Psoas muscle (tissue), 7 donors: ENCODE measurements at regions not wholly inside any gene's neighbourhood (a gene's known extent, or its start where the extent isn't known, plus 50 kb on each side); places are given as distances from the start of the nearest gene placed in this dataset.

Source experiments
- ATAC-seq, 4 donors: fragments of 200-7000 bp; cut with Tn5 transposase; one replicate each; pipeline ENCODE4 v1.9.1; 2020; ENCODE audit warnings: moderate library complexity in 3 of 4, mild to moderate bottlenecking in 2 of 4
- DNase-seq, 2 donors: peaks; one replicate each; pipeline ENCODE4 v3.0.0-alpha.2; 2020
- H3K27ac ChIP-seq: fragments of 200-600 bp; one replicate; pipeline ENCODE4 v1.8.0; 2022
- H3K27me3 ChIP-seq, 3 donors: fragments of 200-600 bp in 1 of 3; one replicate each; pipeline versions ENCODE4 v1.6.1 to v1.8.0; 2013 to 2022; ENCODE audit warnings: low read length in 2 of 3, mild to moderate bottlenecking in 2 of 3, moderate library complexity in 1 of 3; ENCODE audit not compliant: insufficient read depth in 3 of 3
- H3K36me3 ChIP-seq, 2 donors: fragments of 200-600 bp in 1 of 2; one replicate each; pipeline versions ENCODE4 v1.6.1 to v1.8.0; 2013 to 2022; ENCODE audit warnings: low read depth in 1 of 2, mild to moderate bottlenecking in 1 of 2, moderate library complexity in 1 of 2; ENCODE audit not compliant: insufficient read depth in 1 of 2
- H3K4me1 ChIP-seq: fragments of 200-600 bp; one replicate; pipeline ENCODE4 v1.8.0; 2022
- H3K4me3 ChIP-seq: fragments of 200-600 bp; one replicate; pipeline ENCODE4 v1.8.0; 2022; ENCODE audit warnings: mild to moderate bottlenecking
- H3K9me3 ChIP-seq: fragments of 200-600 bp; one replicate; pipeline ENCODE4 v1.8.0; 2022
- CTCF ChIP-seq: fragments of 200-600 bp; IDR thresholded peaks from one replicate; pipeline ENCODE4 v1.8.0; 2022; ENCODE audit warnings: antibody characterized with exemption
- WGBS, 3 donors: extraction: QIAGEN DNeasy Blood & Tissue Kit; methylation state at CpG; one replicate each; pipeline versions ENCODE4 v1.1.6 to v1.1.7; 2013; 5-methylcytosine and 5-hydroxymethylcytosine counted together
- intact Hi-C, 2 donors: fragments of 100-400 bp; cut with DNase I; formaldehyde crosslinking; loops; one replicate each; pipeline versions ENCODE4 v1.11.0 to v1.14.2; 2022
- donor health status: healthy with polysubstance abuse.
- donor health status: DM: no; HTN: no; CAD: no; lungs with moderate emphysema.
- donor health status: Bipolar disorder and iron deficiency.
- donor health status: healthy.
- donor health status: DM: yes; HTN: yes; CAD: no.
- donor health status: DM: no; HTN: no; CAD: no.
- donor health status: DM: yes; HTN: yes; CAD: no.

GRCh38 chr16:16815641-16816040 is 436.7 kb downstream of the NPIPA7 start:
- H3K4me1 ChIP-seq: no peaks in the 10 kb centered on the region
- no peaks in the 10 kb centered on the region for H3K9me3 ChIP-seq
- no peak for TF ChIP-seq CTCF
- no peak overlapping the region for H3K4me3 ChIP-seq
- WGBS, 3 donors: 69 to 85% (median 79%) methylated on average over 2 of the region's 2 CpGs
- ATAC-seq (no peak), DNase-seq (no peak)
- no peak overlapping the region for H3K27ac ChIP-seq
- H3K36me3 ChIP-seq: no peaks in the 10 kb centered on the region
- intact Hi-C loops: no loop called here
- H3K27me3 ChIP-seq: peaks cover 0 to 6% (median 0%) of the 10 kb centered on the region in 3 donors

GRCh38 chr16:16817196-16817595 is 438.3 kb downstream of the NPIPA7 start:
- WGBS, 3 donors: 21 to 35% (median 23%) methylated on average over 2 of the region's 2 CpGs
- intact Hi-C loops: no loop called here
- no peak for DNase-seq
- Histone ChIP-seq H3K9me3 (peaks cover 4% of the 10 kb centered on the region), H3K4me3 (no peak overlapping the region), H3K27me3 (no peaks in the 10 kb centered on the region), H3K27ac (no peak overlapping the region), H3K36me3 (no peaks in the 10 kb centered on the region), H3K4me1 (no peaks in the 10 kb centered on the region)
- ATAC-seq: peak in 1 of 4 donors; percentile 43
- no peak for TF ChIP-seq CTCF

- Histone ChIP-seq H3K27me3 (no peaks in the 10 kb centered on the region), H3K36me3 (no peaks in the 10 kb centered on the region), H3K9me3 (peaks cover 4% of the 10 kb centered on the region), H3K4me1 (no peaks in the 10 kb centered on the region), H3K4me3 (no peak overlapping the region), H3K27ac (no peak overlapping the region)
- intact Hi-C loops: no loop called here
- ATAC-seq (no peak), DNase-seq (no peak)
- TF ChIP-seq CTCF: no peak
Observed at GRCh38 chr16:16821261-16821660, 442.3 kb downstream of the NPIPA7 start.

GRCh38 chr16:16828913-16829398 is 450.0 kb downstream of the NPIPA7 start:
- H3K36me3 ChIP-seq: no peaks in the 10 kb centered on the region
- intact Hi-C loops: no loop called here
- no peak overlapping the region for H3K4me3 ChIP-seq
- H3K27me3 ChIP-seq: no peaks in the 10 kb centered on the region
- DNase-seq (no peak), ATAC-seq (no peak)
- no peak for TF ChIP-seq CTCF
- H3K27ac ChIP-seq: no peak overlapping the region
- H3K4me1 ChIP-seq: no peaks in the 10 kb centered on the region
- no peaks in the 10 kb centered on the region for H3K9me3 ChIP-seq
- WGBS, 3 donors: 33 to 37% (median 33%) methylated on average over 6 of the region's 6 CpGs

- WGBS, 3 donors: 86 to 87% (median 87%) methylated on average over 1 of the region's 1 CpG
- no peak for TF ChIP-seq CTCF
- Histone ChIP-seq H3K4me1 (no peaks in the 10 kb centered on the region), H3K9me3 (no peaks in the 10 kb centered on the region), H3K36me3 (no peaks in the 10 kb centered on the region), H3K4me3 (no peak overlapping the region), H3K27me3 (no peaks in the 10 kb centered on the region), H3K27ac (no peak overlapping the region)
- intact Hi-C loops: no loop called here
- ATAC-seq (no peak), DNase-seq (no peak)
Observed at GRCh38 chr16:16830401-16830800, 451.5 kb downstream of the NPIPA7 start.
